22Rv1 (cell line): ENCODE measurements at regions not wholly inside any gene's neighbourhood (a gene's known extent, or its start where the extent isn't known, plus 50 kb on each side); places are given as distances from the start of the nearest gene placed in this dataset.

ENCODE experiments used
- ZFX ChIP-seq: fragments of 450-650 bp; IDR thresholded peaks from 2 replicates; pipeline ENCODE4 v1.6.1; 2017; ENCODE audit warnings: antibody characterized with exemption, borderline replicate concordance
- TF ChIP-seq, protein P1 (sequence below): fragments of 450-650 bp; IDR thresholded peaks from 2 replicates; pipeline ENCODE4 v1.5.1; 2017; ENCODE audit warnings: mild to moderate bottlenecking

- TF ChIP-seq, protein P1, sequence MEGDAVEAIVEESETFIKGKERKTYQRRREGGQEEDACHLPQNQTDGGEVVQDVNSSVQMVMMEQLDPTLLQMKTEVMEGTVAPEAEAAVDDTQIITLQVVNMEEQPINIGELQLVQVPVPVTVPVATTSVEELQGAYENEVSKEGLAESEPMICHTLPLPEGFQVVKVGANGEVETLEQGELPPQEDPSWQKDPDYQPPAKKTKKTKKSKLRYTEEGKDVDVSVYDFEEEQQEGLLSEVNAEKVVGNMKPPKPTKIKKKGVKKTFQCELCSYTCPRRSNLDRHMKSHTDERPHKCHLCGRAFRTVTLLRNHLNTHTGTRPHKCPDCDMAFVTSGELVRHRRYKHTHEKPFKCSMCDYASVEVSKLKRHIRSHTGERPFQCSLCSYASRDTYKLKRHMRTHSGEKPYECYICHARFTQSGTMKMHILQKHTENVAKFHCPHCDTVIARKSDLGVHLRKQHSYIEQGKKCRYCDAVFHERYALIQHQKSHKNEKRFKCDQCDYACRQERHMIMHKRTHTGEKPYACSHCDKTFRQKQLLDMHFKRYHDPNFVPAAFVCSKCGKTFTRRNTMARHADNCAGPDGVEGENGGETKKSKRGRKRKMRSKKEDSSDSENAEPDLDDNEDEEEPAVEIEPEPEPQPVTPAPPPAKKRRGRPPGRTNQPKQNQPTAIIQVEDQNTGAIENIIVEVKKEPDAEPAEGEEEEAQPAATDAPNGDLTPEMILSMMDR = no peak
- no peak for TF ChIP-seq ZFX
Observed at GRCh38 chr5:175207321-175208040, 236.5 kb downstream of the DRD1 start.
